GM12865 (cell line): ENCODE measurements at regions not wholly inside any gene's neighbourhood (a gene's known extent, or its start where the extent isn't known, plus 50 kb on each side); places are given as distances from the start of the nearest gene placed in this dataset.

ENCODE experiments used
- DNase-seq: peaks from one replicate; pipeline ENCODE4 v3.0.0; 2010; ENCODE audit warnings: low read depth
- H3K4me3 ChIP-seq: 2 replicates; pipeline ENCODE4 v1.5.1; 2011; ENCODE audit warnings: mild to moderate bottlenecking, low read depth, low read length, control low read depth
- CTCF ChIP-seq: IDR thresholded peaks from 2 replicates; pipeline ENCODE4 v1.5.1; 2011; ENCODE audit warnings: low read length, control low read depth, low read depth, inconsistent platforms; ENCODE audit not compliant: insufficient read depth; ENCODE audit errors: missing control alignments

DNA sequence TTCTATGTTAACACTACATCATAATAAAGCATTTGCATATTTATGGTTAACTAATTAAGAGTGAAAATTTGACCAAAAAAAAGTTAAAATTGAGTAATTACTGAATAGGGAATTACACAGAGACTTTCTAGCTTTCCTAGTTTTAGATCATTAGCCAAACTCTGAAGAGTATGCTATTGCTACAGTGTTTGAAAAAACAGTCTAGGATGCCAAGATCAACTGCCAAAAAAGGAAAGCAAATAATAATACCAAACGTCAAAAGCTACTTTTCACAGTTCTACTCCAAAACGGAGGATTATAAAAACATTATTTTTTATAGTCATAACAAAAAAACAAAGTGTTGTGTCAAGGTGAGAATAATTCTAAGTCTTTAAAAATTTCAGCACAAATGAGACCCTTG lies 359.8 kb upstream of the CTSO start:
- no peak for DNase-seq
- TF ChIP-seq CTCF, result no peak
- H3K4me3 ChIP-seq, result no peak overlapping the region

DNA sequence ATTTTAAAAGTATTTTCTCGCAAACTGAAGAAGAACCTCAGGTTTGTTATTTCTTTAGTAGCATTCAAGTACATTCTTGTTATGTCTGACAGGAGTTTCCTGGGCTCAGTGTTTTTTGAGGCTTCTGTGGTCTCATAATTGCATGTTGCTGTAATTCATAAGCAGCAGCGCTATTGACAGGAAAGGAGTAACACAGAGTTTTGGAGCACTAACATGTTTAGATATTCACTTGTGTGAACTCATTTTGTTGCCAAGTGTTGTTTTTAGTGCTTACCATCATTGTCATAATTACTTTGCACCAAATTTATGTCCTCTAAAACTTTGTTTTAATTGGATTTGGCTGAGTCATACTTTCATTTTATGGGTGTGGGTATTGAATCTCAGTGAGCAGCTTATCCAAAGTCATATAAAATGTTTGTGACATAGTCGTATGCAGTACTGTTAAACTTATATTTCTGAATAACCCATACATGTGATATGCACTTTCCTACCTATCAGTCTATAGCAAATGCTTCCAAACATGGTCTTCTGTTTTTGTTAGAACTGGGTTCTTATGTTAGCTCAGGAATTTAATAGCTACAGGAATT lies 358.7 kb upstream of the CTSO start:
- peak; percentile 2 for DNase-seq
- TF ChIP-seq CTCF, result no peak
- H3K4me3 ChIP-seq, result no peak overlapping the region

DNA sequence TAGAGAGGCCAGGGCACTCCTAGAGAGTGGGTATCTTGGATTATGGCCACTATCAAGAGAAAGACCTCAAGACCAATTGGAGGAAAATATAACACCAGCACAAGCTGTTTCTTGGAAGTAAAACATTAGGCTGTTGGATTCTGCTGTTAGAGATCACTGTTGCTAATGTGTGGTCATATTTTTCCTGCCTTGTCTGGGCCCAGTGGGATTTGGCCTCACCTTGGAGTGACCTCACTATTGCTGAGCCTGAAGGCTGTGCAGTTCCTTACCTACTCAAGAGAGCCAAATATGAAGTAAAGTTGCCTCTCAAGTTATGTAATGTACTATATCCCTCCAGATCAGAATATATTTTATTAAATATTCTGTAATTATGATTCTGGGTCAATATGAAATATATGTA lies 355.4 kb upstream of the CTSO start:
- H3K4me3 ChIP-seq, result no peak overlapping the region
- no peak for TF ChIP-seq CTCF
- DNase-seq, result no peak

GRCh38 chr4:156303708-156304107 lies 350.0 kb upstream of the CTSO start:
- no peak for DNase-seq
- no peak overlapping the region for H3K4me3 ChIP-seq
- TF ChIP-seq CTCF, result no peak

- TF ChIP-seq CTCF, result no peak
- H3K4me3 ChIP-seq, result no peak overlapping the region
- no peak for DNase-seq
These were observed 344.6 kb upstream of the CTSO start for GRCh38 chr4:156298230-156298629.

- H3K4me3 ChIP-seq, result no peak overlapping the region
- no peak for DNase-seq
These were observed 342.1 kb upstream of the CTSO start for GRCh38 chr4:156295676-156296195.

More at GRCh38 chr4:156295676-156296195, 342.1 kb upstream of the CTSO start:
- no peak for TF ChIP-seq CTCF
